Fibroblast of villous mesenchyme (primary cell): ENCODE measurements at regions not wholly inside any gene's neighbourhood (a gene's known extent, or its start where the extent isn't known, plus 50 kb on each side); places are given as distances from the start of the nearest gene placed in this dataset.
"Not testable (repeated sequence)": the region's sequence is repeated elsewhere in the genome, so short reads cannot be mapped to it uniquely, and the experiment has no call there.

Source experiments
- DNase-seq: peaks from one replicate; pipeline ENCODE4 v3.0.0-alpha.2; 2010; ENCODE audit warnings: low read depth
- H3K4me3 ChIP-seq: 2 replicates; pipeline ENCODE4 v1.5.1; 2011; ENCODE audit warnings: low read depth, mild to moderate bottlenecking, low read length
- CTCF ChIP-seq: IDR thresholded peaks from 2 replicates; pipeline ENCODE4 v1.5.1; 2012; ENCODE audit warnings: low read depth, mild to moderate bottlenecking, low read length; ENCODE audit not compliant: insufficient read depth

GRCh38 chr14:101628975-101629374 is 67.7 kb downstream of the DIO3 start:
- H3K4me3 ChIP-seq = no peak overlapping the region
- DNase-seq = no peak
- no peak for TF ChIP-seq CTCF

- no peak overlapping the region for H3K4me3 ChIP-seq
- TF ChIP-seq CTCF = no peak
- DNase-seq = no peak
Measured at GRCh38 chr14:101630056-101630965, 69.0 kb downstream of the DIO3 start.

- DNase-seq = no peak
- no peak for TF ChIP-seq CTCF
- H3K4me3 ChIP-seq = no peak overlapping the region
Measured at GRCh38 chr14:101631199-101631598, 69.9 kb downstream of the DIO3 start.

- not testable (repeated sequence) for DNase-seq, H3K4me3 ChIP-seq
Measured at GRCh38 chr14:101631970-101632369, 70.7 kb downstream of the DIO3 start.

- TF ChIP-seq CTCF = no peak
- H3K4me3 ChIP-seq = no peak overlapping the region
- DNase-seq = no peak
Measured at GRCh38 chr14:101632520-101632919, 71.2 kb downstream of the DIO3 start.

GRCh38 chr14:101633276-101633675 is 72.0 kb downstream of the DIO3 start:
- no peak for DNase-seq
- H3K4me3 ChIP-seq = no peak overlapping the region
- TF ChIP-seq CTCF = no peak

- DNase-seq = no peak
- no peak overlapping the region for H3K4me3 ChIP-seq
- no peak for TF ChIP-seq CTCF
Measured at GRCh38 chr14:101634202-101634849, 73.0 kb downstream of the DIO3 start.
